HFFc6 (cell line): ENCODE measurements at regions not wholly inside any gene's neighbourhood (a gene's known extent, or its start where the extent isn't known, plus 50 kb on each side); places are given as distances from the start of the nearest gene placed in this dataset.

Source experiments
- DNase-seq: peaks from one replicate; pipeline ENCODE4 v3.0.0-alpha.2; 2018
- H3K27ac Mint-ChIP-seq: 2 replicates; pipeline ENCODE4 v1.8.0; 2020; ENCODE audit warnings: mild to moderate bottlenecking, mixed read lengths
- H3K27me3 Mint-ChIP-seq: 2 replicates; pipeline ENCODE4 v1.8.0; 2021; ENCODE audit warnings: mild to moderate bottlenecking, moderate library complexity, mixed read lengths; ENCODE audit not compliant: insufficient read depth
- H3K36me3 Mint-ChIP-seq: 2 replicates; pipeline ENCODE4 v1.8.0; 2021; ENCODE audit warnings: low read depth, mixed read lengths
- H3K4me1 Mint-ChIP-seq: 2 replicates; pipeline ENCODE4 v1.8.0; 2020; ENCODE audit warnings: low read depth, mixed read lengths
- H3K4me3 Mint-ChIP-seq: 2 replicates; pipeline ENCODE4 v1.8.0; 2020; ENCODE audit warnings: mild to moderate bottlenecking, moderate library complexity, mixed read lengths
- H3K9me3 Mint-ChIP-seq: 2 replicates; pipeline ENCODE4 v1.8.0; 2020; ENCODE audit warnings: mild to moderate bottlenecking, mixed read lengths
- TF ChIP-seq, protein P1 (sequence below): fragments of 200-600 bp; sonication (generic); IDR thresholded peaks from 2 replicates; pipeline ENCODE4 v1.5.0; 2021; ENCODE audit warnings: antibody characterized with exemption, mild to moderate bottlenecking

DNA sequence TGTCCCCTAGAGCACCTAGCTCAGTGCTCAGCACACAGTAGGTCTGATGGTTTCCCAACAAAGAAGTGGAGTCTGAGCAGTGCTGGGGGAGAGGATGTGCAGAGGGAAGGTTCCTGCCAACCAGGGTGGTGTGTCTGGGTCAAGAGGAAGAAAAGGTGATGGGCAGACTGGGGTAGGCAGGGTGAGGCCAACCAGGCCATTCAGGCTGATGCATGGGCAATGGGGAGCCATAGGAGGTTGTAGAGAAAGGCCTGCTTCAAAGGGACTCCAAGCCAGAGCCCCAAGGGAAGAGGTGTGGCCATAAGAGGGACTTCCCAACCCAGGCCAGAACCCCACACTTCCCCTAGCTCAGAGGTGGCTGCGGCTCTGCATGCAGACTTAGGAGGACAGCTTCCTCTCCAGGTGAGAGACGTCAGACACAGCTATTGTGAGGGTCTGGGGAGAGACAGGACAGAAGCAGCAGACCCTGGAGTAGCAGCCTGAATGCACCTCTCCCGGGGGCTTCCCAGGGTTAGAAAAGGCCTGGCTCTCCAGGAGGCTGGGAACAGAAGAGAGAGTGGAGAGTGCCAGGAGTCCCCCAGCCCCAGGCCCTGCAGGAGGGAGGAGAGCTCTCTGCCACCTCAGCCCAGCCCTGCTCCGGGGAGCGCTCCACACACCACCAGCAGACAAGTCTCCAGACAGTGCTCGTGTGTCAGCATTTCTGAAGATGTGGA lies 87.4 kb upstream of the ZMIZ1 start:
- TF ChIP-seq, protein P1, sequence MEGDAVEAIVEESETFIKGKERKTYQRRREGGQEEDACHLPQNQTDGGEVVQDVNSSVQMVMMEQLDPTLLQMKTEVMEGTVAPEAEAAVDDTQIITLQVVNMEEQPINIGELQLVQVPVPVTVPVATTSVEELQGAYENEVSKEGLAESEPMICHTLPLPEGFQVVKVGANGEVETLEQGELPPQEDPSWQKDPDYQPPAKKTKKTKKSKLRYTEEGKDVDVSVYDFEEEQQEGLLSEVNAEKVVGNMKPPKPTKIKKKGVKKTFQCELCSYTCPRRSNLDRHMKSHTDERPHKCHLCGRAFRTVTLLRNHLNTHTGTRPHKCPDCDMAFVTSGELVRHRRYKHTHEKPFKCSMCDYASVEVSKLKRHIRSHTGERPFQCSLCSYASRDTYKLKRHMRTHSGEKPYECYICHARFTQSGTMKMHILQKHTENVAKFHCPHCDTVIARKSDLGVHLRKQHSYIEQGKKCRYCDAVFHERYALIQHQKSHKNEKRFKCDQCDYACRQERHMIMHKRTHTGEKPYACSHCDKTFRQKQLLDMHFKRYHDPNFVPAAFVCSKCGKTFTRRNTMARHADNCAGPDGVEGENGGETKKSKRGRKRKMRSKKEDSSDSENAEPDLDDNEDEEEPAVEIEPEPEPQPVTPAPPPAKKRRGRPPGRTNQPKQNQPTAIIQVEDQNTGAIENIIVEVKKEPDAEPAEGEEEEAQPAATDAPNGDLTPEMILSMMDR = no peak
- Mint-ChIP-seq H3K27ac (no peak overlapping the region), H3K27me3 (peaks cover 4% of the 10 kb centered on the region), H3K9me3 (no peaks in the 10 kb centered on the region), H3K4me3 (no peak overlapping the region), H3K4me1 (peaks cover 29% of the 10 kb centered on the region), H3K36me3 (no peaks in the 10 kb centered on the region)
- DNase-seq = no peak

DNA sequence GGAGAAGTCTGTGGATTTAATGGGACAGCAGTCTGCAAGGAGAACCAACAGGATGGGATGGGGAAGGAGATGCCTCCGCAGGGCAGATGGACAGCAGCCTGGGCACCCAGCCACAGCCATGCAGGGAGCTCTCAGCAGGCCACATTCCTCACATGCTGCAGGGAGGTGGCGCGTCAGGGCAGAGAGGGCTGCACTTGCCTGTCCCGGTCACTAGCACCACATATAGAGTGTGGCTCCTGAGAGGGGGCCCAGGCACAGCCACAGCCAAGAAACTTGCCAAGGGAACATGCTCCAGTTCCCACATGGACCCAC lies 86.8 kb upstream of the ZMIZ1 start:
- Mint-ChIP-seq H3K4me3 (no peak overlapping the region), H3K9me3 (no peaks in the 10 kb centered on the region), H3K27ac (no peak overlapping the region), H3K36me3 (no peaks in the 10 kb centered on the region), H3K4me1 (peaks cover 29% of the 10 kb centered on the region), H3K27me3 (peaks cover 4% of the 10 kb centered on the region; the same call in 1 of the 2 replicates)
- no peak for DNase-seq
- TF ChIP-seq, protein P1 = no peak

DNA sequence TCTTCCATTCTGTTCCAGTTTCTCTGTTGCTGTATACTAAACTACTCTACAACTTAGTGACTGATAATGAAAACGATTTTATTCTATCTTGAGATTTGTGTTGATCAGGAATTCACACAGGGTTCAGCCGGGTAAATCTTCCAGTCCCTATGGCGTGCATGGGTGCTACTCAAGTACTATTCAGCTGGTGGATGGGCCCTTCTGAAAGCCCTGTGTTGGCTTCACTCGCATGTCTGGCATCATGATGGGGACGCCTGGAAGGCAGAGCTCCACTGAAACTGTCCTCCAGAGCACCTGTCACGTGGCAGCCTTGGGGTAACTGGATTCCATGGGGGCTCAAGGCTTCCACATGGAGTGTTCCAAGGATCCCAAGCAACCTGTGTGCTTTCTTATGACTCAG lies 86.0 kb upstream of the ZMIZ1 start:
- H3K4me3 Mint-ChIP-seq = no peak overlapping the region
- peaks cover 24% of the 10 kb centered on the region for H3K4me1 Mint-ChIP-seq
- no peaks in the 10 kb centered on the region for H3K9me3 Mint-ChIP-seq
- no peaks in the 10 kb centered on the region for H3K36me3 Mint-ChIP-seq
- no peak overlapping the region for H3K27ac Mint-ChIP-seq
- DNase-seq = no peak
- TF ChIP-seq, protein P1 = no peak
- peaks cover 4% of the 10 kb centered on the region; the same call in 1 of the 2 replicates for H3K27me3 Mint-ChIP-seq

DNA sequence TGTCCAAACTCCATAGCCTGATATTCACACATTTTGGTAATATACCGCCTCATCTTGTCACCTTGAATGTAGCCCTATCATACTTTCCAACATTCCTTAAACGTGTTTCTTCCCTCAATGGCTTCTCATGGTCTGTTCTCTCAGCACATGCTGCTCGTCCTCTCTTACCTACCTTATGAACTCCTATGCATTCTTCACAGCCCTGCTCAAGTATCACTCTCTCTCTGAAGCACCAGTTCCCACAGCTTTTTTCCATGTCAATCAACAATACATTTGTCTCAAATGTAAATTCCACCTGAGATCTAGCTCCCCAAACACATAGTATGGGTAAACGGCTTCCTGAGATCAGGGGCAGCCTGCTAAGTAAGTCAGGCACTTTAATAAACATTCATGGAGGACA lies 85.2 kb upstream of the ZMIZ1 start:
- no peak overlapping the region for H3K4me3 Mint-ChIP-seq
- H3K27me3 Mint-ChIP-seq = peaks cover 9% of the 10 kb centered on the region; the same call in 1 of the 2 replicates
- DNase-seq = no peak
- H3K4me1 Mint-ChIP-seq = peaks cover 16% of the 10 kb centered on the region
- TF ChIP-seq, protein P1 = no peak
- H3K36me3 Mint-ChIP-seq = no peaks in the 10 kb centered on the region
- H3K27ac Mint-ChIP-seq = no peak overlapping the region
- H3K9me3 Mint-ChIP-seq = no peaks in the 10 kb centered on the region; the same call in 1 of the 2 replicates

DNA sequence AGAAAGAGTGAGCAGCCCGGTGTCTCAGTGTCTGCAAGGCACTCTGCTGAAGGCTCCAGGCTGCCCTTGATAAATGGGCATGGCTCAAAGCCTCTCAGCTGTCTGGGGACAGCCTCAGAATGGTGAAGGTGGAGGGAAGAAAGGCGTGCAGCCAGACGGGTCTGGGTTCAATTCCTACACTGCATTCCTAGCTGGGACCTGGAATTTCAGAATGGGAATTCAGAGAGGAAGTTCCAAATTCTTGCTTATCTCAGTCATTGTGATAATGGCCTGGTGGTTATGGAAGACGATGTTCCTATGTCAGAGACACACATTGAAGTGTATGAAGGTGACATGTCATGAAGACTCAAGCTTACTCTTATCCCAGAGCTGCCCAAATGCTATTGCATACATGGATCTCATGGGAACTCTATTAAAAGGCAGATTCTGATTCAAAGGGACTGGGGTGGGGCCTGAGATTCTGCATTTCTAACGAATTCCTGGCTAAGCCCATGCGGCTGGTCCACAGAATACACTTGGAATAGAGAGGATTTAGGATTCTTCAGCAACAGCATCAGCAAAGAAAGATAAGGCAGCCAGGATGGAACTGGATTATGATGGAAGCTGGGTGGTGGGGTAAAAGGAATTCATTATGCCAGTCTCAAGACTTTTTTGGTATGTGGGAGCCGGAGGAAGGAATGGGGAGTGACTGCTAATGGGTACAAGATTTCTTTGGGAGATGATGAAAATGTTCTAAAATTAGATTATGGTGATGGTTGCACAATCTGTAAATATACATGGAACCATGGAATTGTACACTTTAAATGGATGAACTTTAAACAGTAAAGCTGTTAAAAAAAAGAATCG lies 82.6 kb upstream of the ZMIZ1 start:
- peak; percentile 35 for DNase-seq
- Mint-ChIP-seq H3K27me3 (peaks cover 4% of the 10 kb centered on the region; the same call in 1 of the 2 replicates), H3K36me3 (no peaks in the 10 kb centered on the region), H3K4me1 (peaks cover 33% of the 10 kb centered on the region), H3K27ac (peak overlapping the region; percentile 47), H3K4me3 (peak overlapping the region; percentile 40), H3K9me3 (no peaks in the 10 kb centered on the region; the same call in 1 of the 2 replicates)
- TF ChIP-seq, protein P1 = no peak
